ENCODE measurements at regions not wholly inside any gene's neighbourhood (a gene's known extent, or its start where the extent isn't known, plus 50 kb on each side); places are given as distances from the start of the nearest gene placed in this dataset.

- no peaks in the 10 kb centered on the region for H3K9me3 ChIP-seq
These were observed 583.4 kb downstream of the SOX6 start for GRCh38 chr11:15772981-15773380.

DNA sequence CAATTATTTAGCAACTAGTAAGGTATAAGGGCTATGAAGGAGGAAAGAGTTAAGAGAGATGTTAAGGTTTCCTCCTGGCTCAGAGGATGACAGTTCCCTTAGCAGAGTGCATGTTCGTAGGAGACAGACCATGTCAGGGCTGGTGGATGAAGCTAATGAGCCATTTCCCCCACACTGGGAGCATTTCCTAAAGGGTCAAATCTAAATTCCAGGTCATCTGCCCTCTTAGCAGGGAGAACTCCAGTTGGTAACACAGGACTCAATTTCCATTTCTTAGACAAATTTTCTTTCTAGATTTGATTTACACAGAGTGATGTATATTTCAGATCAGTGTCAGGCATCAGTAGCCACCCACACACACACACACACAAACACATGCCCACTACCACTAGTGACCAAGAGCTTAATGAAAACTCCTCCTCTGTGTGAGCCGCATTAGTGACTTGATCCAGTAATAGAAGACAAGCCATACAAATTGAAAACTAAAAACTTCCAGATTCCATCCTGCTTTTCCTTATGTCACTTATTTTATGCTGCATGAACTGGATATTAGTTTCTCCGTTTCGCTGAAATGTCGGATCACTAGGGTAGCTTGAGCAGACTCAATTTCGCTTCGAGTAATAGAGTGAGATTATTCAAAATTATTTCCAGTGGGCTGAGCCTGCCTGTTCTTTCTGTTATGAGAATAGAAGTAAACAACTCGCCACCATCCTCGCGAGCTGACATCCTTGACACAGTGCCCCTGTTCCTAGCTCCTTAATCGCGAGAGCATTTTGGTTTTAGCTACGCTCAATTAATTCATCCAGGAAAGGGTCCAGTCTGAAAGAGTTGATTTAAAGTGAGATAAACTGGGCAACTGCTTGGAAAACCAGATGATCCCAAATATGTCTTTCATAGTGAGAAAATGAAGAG, 582.6 kb downstream of the SOX6 start:
- Histone ChIP-seq H3K36me3 (no peaks in the 10 kb centered on the region), H3K4me1 (peaks cover 10% of the 10 kb centered on the region), H3K9me3 (no peaks in the 10 kb centered on the region), H3K27me3 (ENCODE audit: low read depth) (no peaks in the 10 kb centered on the region), H3K27ac (no peak overlapping the region), H3K4me3 (no peak overlapping the region)
- ATAC-seq (no peak), DNase-seq (no peak)
- TF ChIP-seq CTCF (IDR thresholded peaks at IDR 0.05) = no peak
- intact Hi-C loops (cut with DNase I) = no loop called here

More at GRCh38 chr11:15772981-15773380, 583.4 kb downstream of the SOX6 start:
- no peak for ATAC-seq
- intact Hi-C loops (cut with DNase I) = no loop called here
- no peak for DNase-seq
- Histone ChIP-seq H3K27ac (no peak overlapping the region), H3K36me3 (no peaks in the 10 kb centered on the region), H3K27me3 (ENCODE audit: low read depth) (no peaks in the 10 kb centered on the region), H3K4me1 (peaks cover 10% of the 10 kb centered on the region), H3K4me3 (no peak overlapping the region)
- no peak for TF ChIP-seq CTCF (IDR thresholded peaks at IDR 0.05)

DNA sequence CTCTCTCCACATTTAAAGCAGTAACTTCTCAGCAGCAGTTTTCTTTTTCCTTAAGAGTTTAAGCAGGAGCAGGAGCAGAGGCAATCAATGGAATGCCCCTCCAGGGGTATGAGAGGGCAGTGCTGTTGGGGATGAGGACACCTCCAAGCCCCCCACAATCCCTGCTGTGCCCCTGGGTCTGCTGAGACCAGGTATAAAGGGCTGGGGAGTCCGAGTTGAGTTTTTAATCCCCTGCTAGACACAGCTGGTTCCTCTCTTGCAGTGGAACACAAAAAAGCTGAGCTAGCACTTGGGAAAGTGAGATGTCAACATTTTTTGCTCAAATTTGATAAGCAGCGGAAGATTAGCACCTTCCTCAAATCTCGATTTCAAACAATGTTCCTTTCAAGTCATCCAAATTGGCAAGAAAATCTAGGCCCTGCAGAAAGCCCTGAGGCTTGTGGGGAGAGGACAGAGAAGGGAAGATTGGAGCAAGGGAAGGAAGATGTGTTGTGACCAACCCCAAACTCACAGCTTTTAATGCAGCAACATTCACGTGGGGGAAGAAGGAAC, 581.9 kb downstream of the SOX6 start:
- ATAC-seq (no peak), DNase-seq (no peak)
- Histone ChIP-seq H3K4me1 (peaks cover 10% of the 10 kb centered on the region), H3K9me3 (no peaks in the 10 kb centered on the region), H3K27me3 (ENCODE audit: low read depth) (no peaks in the 10 kb centered on the region), H3K4me3 (no peak overlapping the region), H3K27ac (no peak overlapping the region), H3K36me3 (no peaks in the 10 kb centered on the region)
- TF ChIP-seq CTCF (IDR thresholded peaks at IDR 0.05) = no peak
- intact Hi-C loops (cut with DNase I) = no loop called here

DNA sequence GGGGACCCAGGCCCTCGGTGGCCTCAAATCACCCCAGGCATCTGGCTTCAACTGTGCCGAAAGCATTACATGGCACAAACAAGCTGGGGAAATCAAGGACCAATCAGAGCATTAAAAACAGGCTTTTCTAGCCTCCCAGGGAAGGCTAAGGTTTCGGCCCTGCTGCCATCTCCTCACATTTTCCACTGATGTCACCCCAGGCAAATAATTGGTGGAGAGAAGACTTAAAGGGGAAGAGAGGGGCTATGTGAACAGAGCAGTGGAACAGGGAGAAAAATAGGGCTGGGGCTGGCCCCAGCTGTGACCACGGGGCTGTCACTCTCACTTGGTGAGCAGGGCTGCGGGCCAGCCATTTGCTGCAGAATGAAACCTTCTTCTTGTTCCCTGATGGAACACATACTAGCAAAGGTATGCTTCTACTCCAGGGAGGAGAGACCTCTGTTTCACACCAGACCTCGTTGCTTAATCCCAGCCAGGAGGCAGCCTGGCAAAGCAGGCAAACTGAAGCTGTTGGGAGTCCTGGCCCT, 581.3 kb downstream of the SOX6 start:
- no peak for TF ChIP-seq CTCF (IDR thresholded peaks at IDR 0.05)
- Histone ChIP-seq H3K27me3 (ENCODE audit: low read depth) (no peaks in the 10 kb centered on the region), H3K36me3 (no peaks in the 10 kb centered on the region), H3K27ac (no peak overlapping the region), H3K9me3 (no peaks in the 10 kb centered on the region), H3K4me3 (no peak overlapping the region), H3K4me1 (peaks cover 10% of the 10 kb centered on the region)
- peak in 1 of 2 donors; percentile 37 for ATAC-seq
- intact Hi-C loops (cut with DNase I) = no loop called here
- DNase-seq = no peak

GRCh38 chr11:15775797-15776196, 580.5 kb downstream of the SOX6 start:
- peaks cover 10% of the 10 kb centered on the region for H3K4me1 ChIP-seq
- no peak for ATAC-seq

More at GRCh38 chr11:15775797-15776196, 580.5 kb downstream of the SOX6 start:
- DNase-seq = no peak
- Histone ChIP-seq H3K36me3 (no peaks in the 10 kb centered on the region), H3K9me3 (no peaks in the 10 kb centered on the region), H3K4me3 (no peak overlapping the region), H3K27ac (no peak overlapping the region), H3K27me3 (ENCODE audit: low read depth) (no peaks in the 10 kb centered on the region)
- intact Hi-C loops (cut with DNase I) = no loop called here
- TF ChIP-seq CTCF (IDR thresholded peaks at IDR 0.05) = no peak

Measured in lower lobe of right lung (tissue), 2 donors.